Medulla oblongata (tissue), 1 donor: ENCODE measurements at regions not wholly inside any gene's neighbourhood (a gene's known extent, or its start where the extent isn't known, plus 50 kb on each side); places are given as distances from the start of the nearest gene placed in this dataset.
"Not testable (repeated sequence)": the region's sequence is repeated elsewhere in the genome, so short reads cannot be mapped to it uniquely, and the experiment has no call there.

ENCODE experiments used
- DNase-seq: peaks from one replicate; pipeline ENCODE4 v3.0.0-alpha.2; 2015; ENCODE audit errors: extremely low spot score

DNA sequence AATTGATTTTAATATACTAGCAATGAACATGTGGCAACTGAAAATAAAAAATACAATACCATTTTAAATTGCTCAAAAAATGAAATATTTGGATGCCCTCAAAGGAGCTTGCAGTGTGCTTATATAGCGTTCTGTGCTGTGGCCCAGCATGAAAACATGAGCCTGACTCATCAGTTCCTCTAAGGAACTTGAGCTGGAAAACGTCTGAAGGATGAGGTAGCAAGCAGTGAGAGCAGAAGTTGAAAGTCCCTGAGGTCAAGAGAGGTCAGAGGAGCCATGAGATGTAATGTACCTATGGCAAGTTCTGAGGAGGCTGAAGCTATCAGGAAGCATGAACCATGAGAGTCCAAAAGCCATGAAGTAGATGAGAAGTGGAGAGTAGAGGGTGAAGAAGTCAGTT, 59.7 kb downstream of the HMGB3 start:
- DNase-seq: no peak

GRCh38 chrX:151066373-151066772, 83.2 kb downstream of the HMGB3 start:
- DNase-seq: not testable (repeated sequence)

- no peak for DNase-seq
Measured at GRCh38 chrX:151073767-151074166, 90.6 kb downstream of the HMGB3 start.

DNA sequence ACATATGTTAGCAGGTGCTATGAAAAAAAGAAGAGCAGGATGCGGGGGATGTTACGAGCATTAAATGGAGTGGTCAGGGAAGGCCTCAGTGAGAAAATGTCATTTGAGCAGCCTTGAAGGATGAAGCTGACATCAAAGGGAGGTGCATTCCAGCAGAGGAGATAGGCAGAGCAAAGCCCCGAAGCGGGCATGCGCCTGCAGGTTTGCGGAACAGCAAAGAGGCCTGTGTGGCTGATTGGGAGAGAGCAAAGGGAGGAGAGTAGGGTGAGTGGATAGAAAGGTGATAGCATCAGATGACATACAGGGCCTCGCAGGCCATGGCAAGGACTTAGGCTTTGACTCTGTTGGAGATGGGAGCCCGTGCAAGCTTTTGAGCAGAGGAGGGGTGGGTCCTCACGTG, 95.4 kb upstream of the GPR50 start:
- no peak for DNase-seq

GRCh38 chrX:151082077-151082948, 94.1 kb upstream of the GPR50 start:
- peak; percentile 54 for DNase-seq

DNA sequence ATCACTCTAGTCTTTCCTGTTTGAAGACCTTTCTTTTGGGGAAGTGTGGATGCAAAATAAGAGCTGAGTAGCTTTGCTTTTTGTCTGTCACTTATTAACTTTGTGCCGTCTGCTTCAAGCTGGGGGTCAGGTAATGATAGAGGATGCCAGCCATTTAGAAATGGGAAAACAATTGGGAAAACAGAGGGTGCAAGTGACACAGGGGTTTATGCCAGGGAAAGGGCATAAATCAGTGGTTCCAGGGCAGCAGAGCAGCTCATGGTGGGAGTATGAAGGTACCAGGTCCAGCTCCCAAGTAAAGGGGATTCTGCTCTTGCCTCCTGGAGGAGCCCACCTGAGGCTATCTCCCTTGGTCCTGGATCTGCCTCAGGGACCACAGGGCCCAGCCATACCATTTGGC, 91.9 kb upstream of the GPR50 start:
- DNase-seq: no peak

DNA sequence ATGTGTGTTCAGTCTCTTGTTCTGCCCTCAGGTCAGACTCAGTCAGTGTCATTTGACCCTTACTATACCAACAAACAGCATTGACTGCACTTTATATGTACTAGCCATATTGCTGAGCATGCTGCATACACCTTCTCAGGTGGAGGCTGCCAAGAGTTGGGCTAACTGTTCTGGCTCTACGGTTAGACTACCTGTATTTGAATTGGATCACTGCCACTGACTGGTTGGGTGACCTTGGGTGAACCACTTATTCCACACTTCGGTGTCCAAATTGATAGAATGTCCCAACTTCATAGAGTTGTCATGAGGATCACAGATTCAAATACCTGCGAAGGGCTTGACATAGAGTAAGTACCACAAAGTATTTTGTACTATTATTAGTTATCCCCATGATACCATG, 91.2 kb upstream of the GPR50 start:
- no peak for DNase-seq

DNA sequence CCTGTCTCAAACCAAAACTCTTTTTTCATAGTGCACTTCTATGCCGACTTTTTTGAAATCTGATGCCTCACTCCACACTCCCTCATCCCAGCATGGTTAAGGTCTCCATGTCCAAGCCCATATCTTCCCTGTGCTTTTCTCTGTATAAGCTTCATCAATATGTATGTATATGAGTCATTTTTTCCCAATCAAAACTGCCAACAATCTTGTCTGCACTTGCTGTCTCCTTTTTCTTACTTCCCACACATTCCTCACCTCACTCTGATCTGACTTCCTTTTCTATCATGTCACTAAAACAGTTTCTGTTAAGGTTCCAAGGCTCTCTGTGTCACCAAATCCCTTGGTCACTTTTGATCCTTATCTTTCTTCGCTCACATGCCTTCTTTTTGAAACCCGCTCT, 88.2 kb upstream of the GPR50 start:
- no peak for DNase-seq

- peak; percentile 2 for DNase-seq
Measured at GRCh38 chrX:151099001-151099400, 77.4 kb upstream of the GPR50 start.

- no peak for DNase-seq
Measured at GRCh38 chrX:151100799-151101198, 75.6 kb upstream of the GPR50 start.

GRCh38 chrX:151113200-151113599, 63.2 kb upstream of the GPR50 start:
- DNase-seq: not testable (repeated sequence)
